H1 (cell line): ENCODE measurements at regions not wholly inside any gene's neighbourhood (a gene's known extent, or its start where the extent isn't known, plus 50 kb on each side); places are given as distances from the start of the nearest gene placed in this dataset.

Source experiments
- CTCF ChIA-PET: fragments of 300-600 bp; sonication (Branson Sonifier 250); formaldehyde crosslinking; loops from one replicate; lab custom pipeline; 2021; ENCODE audit not compliant: partially characterized antibody; lab: Charles Lee
- POLR2A ChIA-PET: fragments of 300-600 bp; sonication (Branson Sonifier 250); formaldehyde crosslinking; loops from one replicate; lab custom pipeline; 2021; ENCODE audit warnings: inconsistent platforms; ENCODE audit not compliant: partially characterized antibody; lab: Charles Lee
- DNase-seq, 2 experiments: peaks; one replicate each; pipeline versions ENCODE4 v3.0.0 to v3.0.0-alpha.2; 2010 to 2022; ENCODE audit warnings: low spot score in 2 of 2, low read depth in 1 of 2, mixed read lengths in 1 of 2
- FAIRE-seq: peaks from 2 replicates; lab custom pipeline; 2011; peaks lifted over from hg19 to GRCh38; lab: Jason Lieb, UNC
- H2AFZ ChIP-seq: 2 replicates; pipeline ENCODE4 v1.8.1; 2012; ENCODE audit warnings: low read length, inconsistent platforms
- H2AK5ac ChIP-seq: 2 replicates; pipeline ENCODE4 v1.6.1; 2013; ENCODE audit warnings: low read depth, low read length
- H2BK120ac ChIP-seq: replicated peaks from 2 replicates; pipeline ENCODE3; 2013; ENCODE audit warnings: low read depth, low read length, inconsistent platforms
- H2BK12ac ChIP-seq: 2 replicates; pipeline ENCODE4 v1.6.1; 2013; ENCODE audit warnings: low read depth, low read length
- H2BK15ac ChIP-seq: 2 replicates; pipeline ENCODE4 v1.6.1; 2013; ENCODE audit warnings: low read length
- H2BK20ac ChIP-seq: 2 replicates; pipeline ENCODE4 v1.6.1; 2013; ENCODE audit warnings: low read length
- H2BK5ac ChIP-seq: 2 replicates; pipeline ENCODE4 v1.6.1; 2013; ENCODE audit warnings: low read depth, low read length
- H3K14ac ChIP-seq: 2 replicates; pipeline ENCODE4 v1.6.1; 2013; ENCODE audit warnings: inconsistent platforms; ENCODE audit not compliant: insufficient read length
- H3K18ac ChIP-seq: 2 replicates; pipeline ENCODE4 v1.6.1; 2013; ENCODE audit warnings: low read length; ENCODE audit errors: extremely low read depth
- H3K23ac ChIP-seq: 2 replicates; pipeline ENCODE4 v1.6.1; 2013; ENCODE audit warnings: inconsistent platforms; ENCODE audit not compliant: insufficient read length
- H3K23me2 ChIP-seq: 2 replicates; pipeline ENCODE4 v1.6.1; 2013; ENCODE audit warnings: low read depth, low read length
- H3K27ac ChIP-seq: 2 replicates; pipeline ENCODE4 v1.6.1; 2011; ENCODE audit warnings: low read depth, low read length, inconsistent platforms
- H3K27me3 ChIP-seq, 4 experiments: replicated peaks in 1 of 4; 1 replicate in 1 of 4; 2 replicates in 3 of 4; pipeline versions ENCODE4 v1.6.1 to v1.8.1; 2011 to 2013; ENCODE audit warnings: low read length in 3 of 4, mild to moderate bottlenecking in 3 of 4, inconsistent platforms in 2 of 4, mixed read lengths in 2 of 4, moderate library complexity in 1 of 4; ENCODE audit not compliant: control insufficient read depth in 3 of 4, insufficient read depth in 3 of 4; ENCODE audit errors: extremely low read depth in 1 of 4
- H3K36me3 ChIP-seq, 4 experiments: 2 replicates each; pipeline versions ENCODE4 v1.6.1 to v1.8.1; 2011 to 2013; ENCODE audit warnings: mild to moderate bottlenecking in 4 of 4, low read length in 3 of 4, moderate library complexity in 2 of 4, control low read depth in 1 of 4, inconsistent platforms in 1 of 4; ENCODE audit not compliant: insufficient read depth in 4 of 4, control insufficient read depth in 2 of 4
- H3K4ac ChIP-seq: replicated peaks from 2 replicates; pipeline ENCODE3; 2013; ENCODE audit warnings: low read length, low read depth, mixed read lengths, inconsistent platforms; ENCODE audit not compliant: insufficient read length
- H3K4me1 ChIP-seq, 4 experiments: replicated peaks in 1 of 4; 1 replicate in 1 of 4; 2 replicates in 3 of 4; pipeline versions ENCODE4 v1.6.1 to v1.8.1; 2011 to 2013; ENCODE audit warnings: low read length in 3 of 4, inconsistent platforms in 2 of 4, mixed read lengths in 1 of 4; ENCODE audit not compliant: insufficient read depth in 4 of 4, control insufficient read depth in 3 of 4
- H3K4me2 ChIP-seq, 2 experiments: 2 replicates each; pipeline versions ENCODE4 v1.6.1 to v1.8.1; 2011 to 2013; ENCODE audit warnings: low read depth in 2 of 2, low read length in 2 of 2, control low read depth in 1 of 2, inconsistent platforms in 1 of 2, mild to moderate bottlenecking in 1 of 2; ENCODE audit not compliant: insufficient read depth in 1 of 2
- H3K4me3 ChIP-seq, 4 experiments: fragments of 200-600, 300-600 bp in 1 of 4; sonication (generic), shearing (Covaris generic), sonication (Bioruptor Twin) in 1 of 4; 2 replicates each; pipeline versions ENCODE4 v1.5.1 to v1.8.1; 2011 to 2016; ENCODE audit warnings: low read length in 4 of 4, low read depth in 3 of 4, control low read depth in 2 of 4, inconsistent platforms in 2 of 4, mild to moderate bottlenecking in 2 of 4, mixed read lengths in 1 of 4, moderate library complexity in 1 of 4; ENCODE audit not compliant: insufficient read depth in 2 of 4; ENCODE audit errors: extremely low read depth in 1 of 4
- H3K56ac ChIP-seq: replicated peaks from 2 replicates; pipeline ENCODE3; 2013; ENCODE audit warnings: low read depth, mild to moderate bottlenecking, mixed read lengths, low read length, inconsistent platforms; ENCODE audit not compliant: insufficient read length
- H3K79me1 ChIP-seq: 2 replicates; pipeline ENCODE4 v1.6.1; 2013; ENCODE audit warnings: low read depth, low read length, control low read depth
- H3K79me2 ChIP-seq, 2 experiments: 2 replicates each; pipeline versions ENCODE4 v1.6.1 to v1.8.1; 2012 to 2013; ENCODE audit warnings: low read length in 2 of 2, mild to moderate bottlenecking in 2 of 2, inconsistent platforms in 1 of 2; ENCODE audit not compliant: insufficient read depth in 2 of 2, control insufficient read depth in 1 of 2
- H3K9ac ChIP-seq, 4 experiments: replicated peaks in 1 of 4; 1 replicate in 1 of 4; 2 replicates in 3 of 4; pipeline versions ENCODE4 v1.6.1 to v1.8.1; 2011 to 2013; ENCODE audit warnings: low read depth in 3 of 4, low read length in 3 of 4, control low read depth in 2 of 4, mild to moderate bottlenecking in 2 of 4, moderate library complexity in 2 of 4, inconsistent platforms in 1 of 4; ENCODE audit errors: extremely low read depth in 1 of 4
- H3K9me3 ChIP-seq, 2 experiments: 2 replicates each; pipeline versions ENCODE4 v1.6.1 to v1.8.1; 2012 to 2013; ENCODE audit warnings: mild to moderate bottlenecking in 2 of 2, moderate library complexity in 2 of 2, control low read depth in 1 of 2, inconsistent platforms in 1 of 2, low read depth in 1 of 2, low read length in 1 of 2, mixed read lengths in 1 of 2; ENCODE audit not compliant: insufficient read depth in 2 of 2
- H4K20me1 ChIP-seq, 2 experiments: replicated peaks in 1 of 2; 2 replicates each; pipeline versions ENCODE3 to v1.8.1; 2011 to 2013; ENCODE audit warnings: inconsistent platforms in 2 of 2, low read length in 2 of 2, mild to moderate bottlenecking in 1 of 2; ENCODE audit not compliant: insufficient read depth in 2 of 2, control insufficient read depth in 1 of 2
- H4K5ac ChIP-seq: 2 replicates; pipeline ENCODE4 v1.6.1; 2013; ENCODE audit warnings: low read length, low read depth, mixed read lengths, inconsistent platforms; ENCODE audit not compliant: insufficient read length
- H4K8ac ChIP-seq: 2 replicates; pipeline ENCODE4 v1.8.0; 2013; ENCODE audit warnings: mild to moderate bottlenecking, moderate library complexity, low read length, inconsistent platforms; ENCODE audit not compliant: insufficient read depth; ENCODE audit errors: extremely low read depth
- H4K91ac ChIP-seq: replicated peaks from 2 replicates; pipeline ENCODE3; 2013; ENCODE audit warnings: low read length, mixed read lengths, inconsistent platforms; ENCODE audit not compliant: insufficient read length
- CBX8 ChIP-seq: fragments of 300-800, 300-1000 bp; sonication (generic); IDR thresholded peaks from 2 replicates; pipeline ENCODE4 v1.7.1; 2016; ENCODE audit warnings: low read depth, low read length, borderline replicate concordance
- CREB1 ChIP-seq: IDR thresholded peaks from 2 replicates; pipeline ENCODE4 v1.6.1; 2012; ENCODE audit warnings: inconsistent platforms
- ZNF274 ChIP-seq: IDR thresholded peaks from 2 replicates; pipeline ENCODE4 v1.7.0; 2012; ENCODE audit warnings: low read length, borderline replicate concordance; ENCODE audit errors: extremely low read depth
- WGBS, 2 experiments: shearing (Covaris generic) in 1 of 2; methylation state at CpG; one replicate each; pipeline versions ENCODE4 v1.1.6 to v1.1.7; 2013 to 2015; ENCODE audit warnings: low lambda C conversion rate in 2 of 2, mixed read lengths in 2 of 2, inconsistent platforms in 1 of 2, low coverage in 1 of 2, missing lambda C conversion rate in 1 of 2; ENCODE audit not compliant: insufficient replicate concordance in 2 of 2, insufficient coverage in 1 of 2, insufficient read length in 1 of 2; ENCODE audit errors: extremely low coverage in 1 of 2, missing lambda C conversion rate in 1 of 2; 5-methylcytosine and 5-hydroxymethylcytosine counted together

DNA sequence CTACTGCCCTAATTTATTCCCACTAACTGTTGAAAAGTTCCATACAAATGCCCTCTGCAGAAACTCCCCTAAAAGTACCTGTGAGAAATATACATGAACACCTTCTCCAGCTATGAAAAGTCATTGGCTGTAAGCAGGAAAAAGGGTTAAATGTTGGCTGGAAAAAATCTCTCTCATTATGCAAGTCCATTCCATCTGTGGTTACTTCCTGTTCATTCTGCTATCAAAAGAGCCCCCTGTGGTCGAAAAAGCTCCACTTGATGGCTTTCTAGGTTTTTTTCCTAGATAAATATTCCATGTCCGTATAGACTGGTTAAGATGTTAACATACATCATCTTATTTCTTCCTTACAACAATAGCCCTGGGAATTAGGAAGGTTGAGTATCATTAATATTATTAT, 56.2 kb upstream of the AKAP13 start:
- no peak for DNase-seq
- H4K8ac ChIP-seq = no peak overlapping the region
- H2AFZ ChIP-seq = no peak overlapping the region
- no peaks in the 10 kb centered on the region for H3K36me3 ChIP-seq
- WGBS, 2 experiments = 93% methylated on average over 2 of the region's 2 CpGs; no CpG with 5 or more reads in 1 of the 2 experiments
- H2BK12ac ChIP-seq = no peak overlapping the region
- POLR2A ChIA-PET = no interaction called here
- CTCF ChIA-PET = interaction anchor here (0.6 to 1.8 kb wide), 6 partner anchors 10 to 140 kb away, joined by 3 to 7 read pairs (median 4); no protein-coding TSS in a partner anchor
- no peak overlapping the region for H3K4me3 ChIP-seq
- no peaks in the 10 kb centered on the region; a peak in 1 of 4 replicates for H3K9me3 ChIP-seq
- H2BK5ac ChIP-seq = no peak overlapping the region
- no peak overlapping the region for H3K4ac ChIP-seq
- H3K4me2 ChIP-seq = no peak overlapping the region
- H3K9ac ChIP-seq = no peak overlapping the region
- H3K14ac ChIP-seq = no peak overlapping the region
- no peak overlapping the region for H2AK5ac ChIP-seq
- no peak overlapping the region for H3K23ac ChIP-seq
- no peak overlapping the region for H2BK20ac ChIP-seq
- no peak for FAIRE-seq
- no peaks in the 10 kb centered on the region for H3K79me1 ChIP-seq
- H3K56ac ChIP-seq = no peak overlapping the region
- peaks cover 0 to 1% (median 0%) of the 10 kb centered on the region in 4 experiments; a peak in 1 of 7 replicates for H3K4me1 ChIP-seq
- H4K5ac ChIP-seq = no peak overlapping the region
- no peak overlapping the region for H2BK15ac ChIP-seq
- H4K20me1 ChIP-seq = no peaks in the 10 kb centered on the region
- H2BK120ac ChIP-seq = no peak overlapping the region
- no peaks in the 10 kb centered on the region for H3K79me2 ChIP-seq
- H4K91ac ChIP-seq = no peak overlapping the region
- H3K18ac ChIP-seq = no peak overlapping the region
- no peaks in the 10 kb centered on the region for H3K23me2 ChIP-seq
- no peak overlapping the region for H3K27ac ChIP-seq
- H3K27me3 ChIP-seq = no peaks in the 10 kb centered on the region
- TF ChIP-seq CBX8 (no peak), ZNF274 (no peak), CREB1 (no peak)
